HG03095 (cell line): ENCODE measurements at regions not wholly inside any gene's neighbourhood (a gene's known extent, or its start where the extent isn't known, plus 50 kb on each side); places are given as distances from the start of the nearest gene placed in this dataset.

ENCODE experiments used
- ATAC-seq: cut with Tn5 transposase; IDR thresholded peaks from one replicate; pipeline ENCODE4 v1.9.1; 2021; ENCODE audit warnings: moderate library complexity; ENCODE audit not compliant: unreplicated experiment

- ATAC-seq: no peak
Measured at GRCh38 chr20:20993372-20993771, 112.8 kb downstream of the LINC00237 start.

GRCh38 chr20:20992686-20993360 lies 113.3 kb downstream of the LINC00237 start:
- ATAC-seq: no peak

- no peak for ATAC-seq
Measured at GRCh38 chr20:20992277-20992676, 113.9 kb downstream of the LINC00237 start.

- no peak for ATAC-seq
Measured at GRCh38 chr20:20989081-20989480, 117.1 kb downstream of the LINC00237 start.

- ATAC-seq: no peak
Measured at GRCh38 chr20:20979934-20980333, 126.2 kb downstream of the LINC00237 start.

- ATAC-seq: no peak
Measured at GRCh38 chr20:20977786-20978185, 128.4 kb downstream of the LINC00237 start.

- no peak for ATAC-seq
Measured at GRCh38 chr20:20972490-20972889, 133.7 kb downstream of the LINC00237 start.

GRCh38 chr20:20971810-20972209 lies 134.3 kb downstream of the LINC00237 start:
- no peak for ATAC-seq

- ATAC-seq: no peak
Measured at GRCh38 chr20:20970841-20971240, 135.3 kb downstream of the LINC00237 start.

GRCh38 chr20:20969701-20970280 lies 136.4 kb downstream of the LINC00237 start:
- no peak for ATAC-seq

- ATAC-seq: no peak
Measured at GRCh38 chr20:20967564-20968184, 138.5 kb downstream of the LINC00237 start.

- ATAC-seq: no peak
Measured at GRCh38 chr20:20966171-20966570, 140.0 kb downstream of the LINC00237 start.

GRCh38 chr20:20959031-20959755 lies 147.0 kb downstream of the LINC00237 start:
- no peak for ATAC-seq

- ATAC-seq: no peak
Measured at GRCh38 chr20:20956513-20956931, 149.6 kb downstream of the LINC00237 start.

- no peak for ATAC-seq
Measured at GRCh38 chr20:20955892-20956291, 150.3 kb downstream of the LINC00237 start.

- ATAC-seq: no peak
Measured at GRCh38 chr20:20953738-20954618, 152.2 kb downstream of the LINC00237 start.

- no peak for ATAC-seq
Measured at GRCh38 chr20:20950620-20951019, 155.5 kb downstream of the LINC00237 start.

- no peak for ATAC-seq
Measured at GRCh38 chr20:20946122-20946759, 159.9 kb downstream of the LINC00237 start.

- ATAC-seq: no peak
Measured at GRCh38 chr20:20941468-20941889, 164.7 kb downstream of the LINC00237 start.

GRCh38 chr20:20939006-20939405 lies 167.2 kb downstream of the LINC00237 start:
- no peak for ATAC-seq
